Astrocyte (in vitro differentiated cells and primary cell): ENCODE measurements at regions not wholly inside any gene's neighbourhood (a gene's known extent, or its start where the extent isn't known, plus 50 kb on each side); places are given as distances from the start of the nearest gene placed in this dataset.
"Not testable (repeated sequence)": the region's sequence is repeated elsewhere in the genome, so short reads cannot be mapped to it uniquely, and the experiment has no call there.

Experiments used
- DNase-seq: peaks from one replicate; pipeline ENCODE4 v3.0.0-alpha.2; 2010; ENCODE audit warnings: low read depth
- FAIRE-seq: peaks from 2 replicates; lab custom pipeline; 2011; peaks lifted over from hg19 to GRCh38; lab: Jason Lieb, UNC
- H2AFZ ChIP-seq: 2 replicates; pipeline ENCODE4 v1.6.0; 2012; ENCODE audit warnings: low read depth, low read length, inconsistent platforms
- H3K27ac ChIP-seq: 2 replicates; pipeline ENCODE4 v1.5.1; 2011; ENCODE audit warnings: low read depth, low read length, inconsistent platforms
- H3K27me3 ChIP-seq: 2 replicates; pipeline ENCODE4 v1.6.0; 2011; ENCODE audit warnings: low read length, inconsistent platforms; ENCODE audit not compliant: insufficient read depth
- H3K36me3 ChIP-seq: 2 replicates; pipeline ENCODE4 v1.5.1; 2011; ENCODE audit warnings: low read length, inconsistent platforms; ENCODE audit not compliant: insufficient read depth
- H3K4me1 ChIP-seq: 2 replicates; pipeline ENCODE4 v1.5.1; 2011; ENCODE audit warnings: low read length, inconsistent platforms; ENCODE audit not compliant: insufficient read depth
- H3K4me2 ChIP-seq: 2 replicates; pipeline ENCODE4 v1.6.0; 2012; ENCODE audit warnings: low read length, inconsistent platforms
- H3K4me3 ChIP-seq: 2 replicates; pipeline ENCODE4 v1.5.1; 2011; ENCODE audit warnings: low read depth, mild to moderate bottlenecking, low read length, inconsistent platforms; ENCODE audit not compliant: insufficient read depth
- H3K79me2 ChIP-seq: 2 replicates; pipeline ENCODE4 v1.6.0; 2012; ENCODE audit warnings: mild to moderate bottlenecking, low read length, inconsistent platforms; ENCODE audit not compliant: insufficient read depth
- H3K9ac ChIP-seq: 2 replicates; pipeline ENCODE4 v1.6.0; 2012; ENCODE audit warnings: mild to moderate bottlenecking, low read length, inconsistent platforms
- H3K9me3 ChIP-seq: 2 replicates; pipeline ENCODE4 v1.5.1; 2012; ENCODE audit warnings: low read depth, mild to moderate bottlenecking, low read length, inconsistent platforms; ENCODE audit not compliant: insufficient read depth
- H4K20me1 ChIP-seq: 2 replicates; pipeline ENCODE4 v1.6.0; 2012; ENCODE audit warnings: low read length, inconsistent platforms; ENCODE audit not compliant: insufficient read depth
- H3K27ac Mint-ChIP-seq: one replicate; pipeline ENCODE4 v1.8.0; 2021; ENCODE audit warnings: mild to moderate bottlenecking, mixed read lengths; ENCODE audit not compliant: unreplicated experiment
- H3K27me3 Mint-ChIP-seq: one replicate; pipeline ENCODE4 v1.8.0; 2021; ENCODE audit warnings: low read depth, mixed read lengths; ENCODE audit not compliant: unreplicated experiment
- H3K36me3 Mint-ChIP-seq: one replicate; pipeline ENCODE4 v1.8.0; 2021; ENCODE audit warnings: low read depth, mixed read lengths; ENCODE audit not compliant: unreplicated experiment
- H3K4me1 Mint-ChIP-seq: one replicate; pipeline ENCODE4 v1.8.0; 2021; ENCODE audit warnings: low read depth, mixed read lengths; ENCODE audit not compliant: unreplicated experiment
- H3K4me3 Mint-ChIP-seq: one replicate; pipeline ENCODE4 v1.8.0; 2021; ENCODE audit warnings: mild to moderate bottlenecking, moderate library complexity, mixed read lengths; ENCODE audit not compliant: unreplicated experiment
- H3K9me3 Mint-ChIP-seq: one replicate; pipeline ENCODE4 v1.8.0; 2021; ENCODE audit warnings: mild to moderate bottlenecking, mixed read lengths; ENCODE audit not compliant: unreplicated experiment
- CTCF ChIP-seq: IDR thresholded peaks from 2 replicates; pipeline ENCODE4 v1.5.1; 2011; ENCODE audit warnings: low read depth, mild to moderate bottlenecking, inconsistent platforms, low read length, moderate library complexity; ENCODE audit not compliant: insufficient read depth
- EZH2 ChIP-seq: IDR thresholded peaks from 2 replicates; pipeline ENCODE4 v1.6.1; 2012; ENCODE audit warnings: mild to moderate bottlenecking, low read length, inconsistent platforms; ENCODE audit not compliant: insufficient read depth

GRCh38 chr4:120554086-120554485, 368.4 kb downstream of the PRDM5 start:
- no peak overlapping the region for H2AFZ ChIP-seq
- H3K27ac ChIP-seq: no peak overlapping the region
- H3K4me3 Mint-ChIP-seq: no peak overlapping the region
- H3K36me3 Mint-ChIP-seq: no peaks in the 10 kb centered on the region
- H3K4me1 ChIP-seq: no peaks in the 10 kb centered on the region
- peaks cover 8% of the 10 kb centered on the region for H3K4me1 Mint-ChIP-seq
- DNase-seq: no peak
- no peak overlapping the region for H3K4me3 ChIP-seq
- H3K9ac ChIP-seq: no peak overlapping the region
- H3K4me2 ChIP-seq: no peak overlapping the region
- H3K9me3 Mint-ChIP-seq: peaks cover 2% of the 10 kb centered on the region
- no peaks in the 10 kb centered on the region for H4K20me1 ChIP-seq
- H3K9me3 ChIP-seq: no peaks in the 10 kb centered on the region
- no peaks in the 10 kb centered on the region for H3K27me3 ChIP-seq
- no peak for TF ChIP-seq EZH2
- no peak for TF ChIP-seq CTCF
- no peaks in the 10 kb centered on the region for H3K79me2 ChIP-seq
- no peak overlapping the region for H3K27ac Mint-ChIP-seq
- H3K36me3 ChIP-seq: no peaks in the 10 kb centered on the region
- FAIRE-seq: no peak
- H3K27me3 Mint-ChIP-seq: no peaks in the 10 kb centered on the region

DNA sequence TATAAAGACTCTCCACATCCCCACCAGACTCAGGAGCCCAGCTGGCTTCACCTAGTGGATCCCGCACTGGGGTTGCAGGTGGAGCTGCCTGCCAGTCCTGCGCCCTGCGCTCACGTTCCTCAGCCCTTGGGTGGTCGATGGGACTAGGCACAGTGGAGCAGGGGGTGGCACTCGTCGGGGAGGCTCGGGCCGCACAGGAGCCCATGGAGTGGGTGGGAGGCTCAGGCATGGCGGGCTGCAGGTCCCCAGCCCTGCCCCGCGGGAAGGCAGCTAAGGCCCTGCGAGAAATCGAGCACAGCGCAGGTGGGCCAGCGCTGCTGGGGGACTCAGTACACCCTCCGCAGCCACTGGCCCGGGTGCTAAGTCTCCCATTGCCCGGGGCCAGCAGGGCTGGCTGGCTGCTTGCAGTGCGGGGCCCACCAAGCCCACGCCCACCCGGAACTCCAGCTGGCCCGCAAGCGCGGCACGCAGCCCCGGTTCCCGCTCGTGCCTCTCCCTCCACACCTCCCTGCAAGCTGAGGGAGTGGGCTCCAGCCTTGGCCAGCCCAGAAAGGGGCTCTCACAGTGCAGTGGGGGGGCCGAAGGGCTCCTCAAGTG, 371.8 kb downstream of the PRDM5 start:
- not testable (repeated sequence) for DNase-seq, FAIRE-seq

DNA sequence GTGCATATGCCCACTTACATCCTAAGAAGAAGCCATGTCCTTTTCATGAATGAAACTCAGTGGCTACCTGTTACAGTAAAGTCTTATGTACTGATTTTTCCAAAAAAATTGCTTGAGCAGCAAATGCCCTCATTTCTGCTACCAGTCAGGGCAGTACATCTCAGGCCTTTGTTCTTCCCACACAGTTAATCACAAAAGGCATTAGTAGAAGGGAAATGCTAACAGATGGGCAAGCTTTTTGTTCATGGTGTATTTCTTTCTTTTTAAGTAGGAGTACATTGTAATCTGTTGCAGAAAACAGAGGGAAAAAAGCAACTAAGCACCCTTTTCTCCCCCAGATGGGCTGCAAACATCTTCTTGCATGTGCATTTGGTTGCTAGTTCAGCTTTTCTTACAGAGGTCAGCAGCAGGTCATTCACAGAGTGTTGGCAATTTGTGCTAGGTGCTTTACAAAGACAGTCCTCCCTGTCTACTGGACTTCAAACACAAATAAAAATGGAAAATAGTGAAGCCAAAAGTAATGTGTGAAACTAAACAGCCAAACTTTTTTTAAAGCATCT, 373.4 kb downstream of the PRDM5 start:
- Mint-ChIP-seq H3K4me1 (no peaks in the 10 kb centered on the region), H3K27ac (no peak overlapping the region), H3K27me3 (no peaks in the 10 kb centered on the region), H3K4me3 (no peak overlapping the region), H3K9me3 (peaks cover 2% of the 10 kb centered on the region), H3K36me3 (no peaks in the 10 kb centered on the region)
- H3K4me1 ChIP-seq: no peaks in the 10 kb centered on the region
- TF ChIP-seq CTCF (no peak), EZH2 (no peak)
- H3K36me3 ChIP-seq: no peaks in the 10 kb centered on the region
- no peaks in the 10 kb centered on the region for H3K9me3 ChIP-seq
- H3K4me2 ChIP-seq: no peak overlapping the region
- no peak overlapping the region for H3K4me3 ChIP-seq
- H3K9ac ChIP-seq: no peak overlapping the region
- H3K27me3 ChIP-seq: no peaks in the 10 kb centered on the region
- no peaks in the 10 kb centered on the region for H3K79me2 ChIP-seq
- H4K20me1 ChIP-seq: no peaks in the 10 kb centered on the region
- H3K27ac ChIP-seq: no peak overlapping the region
- no peak overlapping the region for H2AFZ ChIP-seq
- DNase-seq: no peak
- no peak for FAIRE-seq

More for the DNA sequence above, 371.8 kb downstream of the PRDM5 start:
- not testable (repeated sequence) for H3K4me1 Mint-ChIP-seq, H3K36me3 Mint-ChIP-seq, H3K9me3 ChIP-seq, H3K4me1 ChIP-seq, H3K4me3 Mint-ChIP-seq, H2AFZ ChIP-seq, H3K27me3 Mint-ChIP-seq, H3K9ac ChIP-seq, H3K79me2 ChIP-seq, H4K20me1 ChIP-seq, H3K4me3 ChIP-seq, H3K27ac ChIP-seq, H3K4me2 ChIP-seq, H3K9me3 Mint-ChIP-seq, H3K27ac Mint-ChIP-seq, H3K27me3 ChIP-seq, H3K36me3 ChIP-seq
